Stimulated activated naive CD8-positive, alpha-beta T cell treated with anti-CD3 and anti-CD28 coated beads, Interleukin-15, Interleukin-2, amounts not matched to agents 100 U/mL and 50 U/mL, for 24 hours (primary cell): ENCODE measurements at regions not wholly inside any gene's neighbourhood (a gene's known extent, or its start where the extent isn't known, plus 50 kb on each side); places are given as distances from the start of the nearest gene placed in this dataset.

Experiments
- ATAC-seq: fragments of 150-1000 bp; cut with Tn5 transposase; one replicate; pipeline ENCODE4 v1.10.0; 2021
- DNase-seq: peaks from one replicate; pipeline ENCODE4 v3.0.0; 2021

DNA sequence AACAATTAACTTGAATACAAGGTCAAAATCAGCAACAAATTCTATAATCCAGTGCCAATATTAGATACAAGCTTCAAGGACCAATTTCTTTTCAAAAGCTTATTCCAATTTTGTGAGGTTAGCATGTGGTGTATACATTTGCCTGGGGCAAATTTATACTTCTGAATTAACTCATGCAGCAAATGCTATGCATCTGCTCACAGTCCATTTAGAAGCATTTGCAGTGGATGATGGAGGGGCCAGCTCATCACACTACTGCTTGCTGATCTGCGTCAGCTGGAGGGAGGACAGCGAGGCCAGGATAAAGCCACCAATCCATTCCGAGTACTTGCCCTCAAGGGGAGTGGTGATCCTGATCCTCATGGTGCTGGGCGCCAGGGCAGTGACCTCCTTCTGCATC, 474.3 kb upstream of the KIF2A start:
- DNase-seq = no peak
- no peak for ATAC-seq

DNA sequence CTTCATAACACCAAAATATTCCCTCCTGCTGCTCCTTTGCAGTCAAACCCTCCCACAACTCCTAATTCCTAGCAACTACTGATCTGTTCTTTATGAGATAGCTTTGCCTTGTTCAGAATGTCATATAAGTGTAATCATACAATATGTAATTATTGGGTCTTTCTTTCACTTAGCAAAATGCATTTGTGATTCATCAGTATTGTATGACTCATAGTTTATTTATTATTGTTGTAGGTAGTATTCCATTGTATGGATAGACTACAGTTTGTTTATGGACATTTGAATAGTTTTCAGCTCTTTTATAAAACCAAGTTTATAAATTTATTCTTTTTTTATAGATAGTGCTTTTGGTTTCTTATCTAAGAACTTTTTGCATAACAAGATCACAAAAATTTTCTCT, 468.2 kb upstream of the KIF2A start:
- DNase-seq (no peak), ATAC-seq (no peak)

DNA sequence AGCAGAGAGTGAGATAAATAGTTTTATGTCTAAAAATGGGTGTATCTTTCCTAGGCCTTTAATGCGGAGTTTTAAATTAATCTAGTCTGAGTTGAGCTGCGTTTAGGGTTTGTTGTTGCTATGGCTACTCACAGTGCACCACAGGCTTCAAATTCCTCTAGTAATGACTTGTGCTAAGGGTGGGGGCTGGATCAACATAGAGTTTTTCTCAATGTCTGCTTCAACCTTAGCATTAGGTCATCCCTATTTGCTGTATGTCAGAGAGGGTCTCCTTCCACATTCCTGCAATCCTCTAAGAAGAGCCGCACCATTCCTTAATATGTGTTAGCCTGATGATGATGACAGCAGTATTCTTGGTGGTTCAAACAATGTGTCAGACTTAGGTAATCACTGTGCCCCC, 465.6 kb upstream of the KIF2A start:
- ATAC-seq (no peak), DNase-seq (no peak)

DNA sequence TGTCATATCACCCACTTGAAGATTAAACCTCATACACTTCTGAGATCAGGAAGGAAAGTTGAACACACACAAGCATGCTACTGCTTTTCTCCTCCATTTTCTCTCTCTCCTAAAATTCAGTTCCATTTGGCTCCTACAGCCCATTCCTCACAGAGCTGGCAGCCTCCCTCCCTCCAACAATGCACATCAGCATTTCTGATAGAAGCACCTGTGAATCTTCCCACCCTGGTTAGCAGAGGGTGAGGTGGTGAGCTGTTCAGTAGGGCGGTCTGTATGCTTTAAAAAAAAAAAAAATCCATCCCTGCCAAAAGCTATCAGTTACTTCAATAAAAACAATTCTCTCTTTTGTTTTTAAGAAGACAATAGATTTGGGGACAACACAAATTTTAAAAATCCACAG, 463.2 kb upstream of the KIF2A start:
- no peak for ATAC-seq
- no peak for DNase-seq

DNA sequence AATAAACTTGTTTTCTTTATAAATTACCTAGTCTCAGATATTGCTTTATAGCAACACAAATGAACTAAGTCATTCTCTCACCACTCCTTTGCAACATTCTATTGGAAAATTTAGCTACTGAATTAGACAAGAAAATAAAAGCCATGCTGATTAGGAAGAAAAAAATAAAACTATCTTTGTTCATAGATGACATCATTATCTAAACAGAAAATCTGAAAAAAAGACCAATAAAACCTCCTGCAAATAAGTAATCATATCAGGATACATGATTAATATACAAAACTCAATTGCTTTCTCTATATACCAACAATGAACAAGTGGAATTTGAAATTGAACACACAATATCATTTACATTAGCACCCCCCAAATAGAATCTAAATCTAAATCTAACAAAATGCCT, 455.3 kb upstream of the KIF2A start:
- ATAC-seq (no peak), DNase-seq (no peak)

DNA sequence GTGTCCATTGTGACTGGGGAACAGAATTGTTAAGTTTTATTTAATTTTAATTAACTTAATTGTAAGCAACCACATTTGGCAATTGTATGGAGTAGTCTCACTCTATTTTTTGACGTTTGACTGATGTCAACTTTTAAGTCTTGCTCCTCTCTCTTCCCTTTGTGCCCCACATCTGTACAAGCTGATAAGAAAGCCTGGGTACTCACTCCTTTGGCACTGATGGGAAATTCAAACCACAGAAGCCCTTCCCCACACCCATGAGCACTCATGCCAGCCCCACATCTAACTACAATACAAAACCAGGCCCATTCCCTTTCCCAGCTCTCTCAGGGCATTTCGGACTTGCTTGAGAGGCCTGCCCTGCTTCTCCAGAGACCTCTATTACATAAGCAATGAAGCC, 451.5 kb upstream of the KIF2A start:
- no peak for ATAC-seq

DNA sequence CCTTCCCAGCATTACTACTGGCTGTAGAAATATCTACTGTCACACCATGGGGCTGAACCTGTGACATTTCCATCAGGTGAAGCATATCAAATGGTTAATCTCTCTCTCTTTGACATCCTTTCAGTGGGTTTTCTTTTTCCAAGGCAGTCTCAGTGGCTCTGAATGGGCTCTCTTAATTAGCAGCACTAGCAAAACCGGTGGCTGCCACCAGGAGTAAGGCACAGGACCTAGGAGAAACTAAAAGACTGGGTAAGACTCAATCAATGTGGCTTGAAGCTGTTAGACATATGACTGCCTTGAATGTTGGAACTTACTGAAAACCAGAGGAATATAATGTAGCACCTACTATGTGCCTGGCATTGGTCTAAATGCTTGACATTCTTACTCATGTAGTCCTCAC, 445.0 kb upstream of the KIF2A start:
- no peak for ATAC-seq
- no peak for DNase-seq

More for the DNA sequence above, 451.5 kb upstream of the KIF2A start:
- no peak for DNase-seq

DNA sequence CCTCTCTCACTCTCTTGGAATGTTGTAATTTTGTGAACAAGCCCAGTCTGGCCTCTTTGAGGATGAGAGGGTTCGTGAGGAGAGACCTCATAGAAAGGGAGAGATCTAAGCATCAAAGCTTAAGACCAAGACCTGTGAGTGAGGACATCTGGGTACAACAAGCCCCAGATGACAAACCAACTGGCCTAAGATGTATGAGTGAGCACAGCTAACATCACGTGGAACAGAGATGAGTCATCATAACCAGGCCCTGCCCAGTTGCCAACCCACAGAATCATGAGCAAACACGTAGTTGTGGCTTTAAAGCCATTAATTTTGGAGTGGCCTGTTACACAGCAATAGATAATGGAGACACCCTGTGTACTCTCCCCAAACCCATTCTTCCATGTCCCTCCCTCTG, 439.1 kb upstream of the KIF2A start:
- no peak for ATAC-seq

DNA sequence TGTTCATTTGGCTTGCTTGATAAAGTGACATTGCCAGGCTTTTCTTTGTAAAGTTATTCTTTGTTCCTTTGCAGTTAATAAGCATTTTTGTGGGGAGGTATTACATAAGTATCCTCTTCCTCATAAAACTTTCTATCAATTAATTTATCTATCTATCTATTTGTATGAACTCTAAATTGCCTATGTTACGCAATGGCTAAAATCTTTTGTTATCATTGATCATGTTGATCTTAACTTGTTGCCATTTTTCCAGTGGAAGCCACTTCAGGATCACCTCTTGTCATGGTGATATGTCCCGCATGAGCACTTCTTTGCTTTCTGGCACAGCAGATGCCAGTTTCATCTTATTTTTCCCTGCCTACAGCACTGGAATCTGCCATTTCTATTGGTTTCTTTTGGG, 436.7 kb upstream of the KIF2A start:
- DNase-seq (no peak), ATAC-seq (no peak)

More for the DNA sequence above, 439.1 kb upstream of the KIF2A start:
- DNase-seq = no peak

DNA sequence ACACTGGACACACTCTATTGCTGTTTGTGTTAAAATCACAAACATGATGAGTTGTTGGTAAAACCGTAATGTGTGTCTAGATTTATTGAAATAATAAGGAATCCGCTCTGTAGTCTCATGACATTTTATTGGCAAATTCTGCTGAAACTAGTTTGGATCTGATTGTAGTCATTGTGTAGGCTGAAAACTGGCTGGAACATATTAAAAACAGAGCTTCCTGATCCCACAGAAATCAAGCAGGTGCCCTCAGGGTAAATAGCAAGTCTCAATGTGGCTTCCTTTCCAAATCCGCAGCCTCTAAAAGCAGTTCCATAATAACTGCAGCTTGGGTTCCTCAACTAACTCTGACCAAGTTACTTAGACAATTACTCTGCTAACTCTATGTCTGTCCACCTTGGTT, 427.5 kb upstream of the KIF2A start:
- no peak for ATAC-seq
- DNase-seq = no peak

DNA sequence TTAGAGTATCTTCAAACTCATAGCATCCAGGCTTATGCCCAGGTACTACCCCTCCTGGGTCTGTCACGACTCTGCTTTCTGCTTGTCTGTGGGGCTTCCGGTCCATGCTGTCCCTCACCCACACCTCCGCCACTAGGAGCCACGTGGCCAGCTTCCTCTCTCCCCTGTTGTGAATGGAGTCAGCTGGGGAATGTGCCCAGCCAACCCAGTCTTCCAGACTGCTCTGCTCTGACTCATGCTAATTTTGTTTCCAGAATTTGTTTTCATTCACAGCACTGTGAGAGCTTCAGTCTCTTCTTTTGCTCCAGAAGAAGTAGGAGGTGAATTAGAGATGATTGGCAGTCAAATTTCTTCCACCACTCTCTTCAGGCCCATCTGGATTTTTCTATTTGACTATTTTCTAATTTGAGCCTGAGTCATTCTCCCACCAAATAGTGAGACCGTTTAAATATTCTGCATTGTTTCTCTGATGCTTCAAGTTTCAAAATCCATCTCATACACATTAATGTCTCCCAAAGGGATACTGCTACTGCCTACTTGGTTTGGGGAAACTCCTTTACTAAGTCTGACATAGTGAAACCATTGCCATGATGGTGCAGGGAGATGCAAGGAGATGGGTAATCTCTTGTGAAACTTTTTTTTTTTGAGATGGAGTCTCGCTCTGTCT, 424.1 kb upstream of the KIF2A start:
- ATAC-seq = no peak
- no peak for DNase-seq

DNA sequence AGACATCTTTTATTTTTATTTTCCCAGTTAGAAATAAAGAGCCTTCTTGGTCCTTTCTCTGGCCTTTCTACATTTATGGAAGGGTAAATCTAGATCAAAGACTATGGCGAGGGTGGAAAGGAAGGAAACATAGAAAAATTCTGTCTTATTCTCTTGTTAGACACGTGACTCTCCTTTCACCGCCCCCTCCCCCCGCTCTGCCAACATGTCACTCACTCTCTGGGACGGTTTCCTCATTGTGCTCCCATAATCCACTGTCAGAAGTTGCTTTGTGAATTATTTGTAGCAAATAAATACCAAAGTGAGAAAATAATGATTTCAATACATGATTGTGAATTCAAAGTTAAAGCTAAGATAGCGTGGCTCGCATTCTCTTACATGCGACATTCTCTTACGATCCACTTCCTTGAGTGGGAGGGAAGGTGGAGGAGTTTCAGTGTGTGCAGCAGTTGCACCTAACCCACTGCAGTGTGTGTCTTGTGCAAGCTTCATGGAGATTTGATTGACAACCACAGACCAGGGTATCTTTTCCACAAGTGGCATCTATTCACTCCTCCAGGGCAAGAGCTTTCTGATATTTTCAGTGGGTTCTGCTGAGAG, 423.0 kb upstream of the KIF2A start:
- ATAC-seq (no peak), DNase-seq (no peak)

DNA sequence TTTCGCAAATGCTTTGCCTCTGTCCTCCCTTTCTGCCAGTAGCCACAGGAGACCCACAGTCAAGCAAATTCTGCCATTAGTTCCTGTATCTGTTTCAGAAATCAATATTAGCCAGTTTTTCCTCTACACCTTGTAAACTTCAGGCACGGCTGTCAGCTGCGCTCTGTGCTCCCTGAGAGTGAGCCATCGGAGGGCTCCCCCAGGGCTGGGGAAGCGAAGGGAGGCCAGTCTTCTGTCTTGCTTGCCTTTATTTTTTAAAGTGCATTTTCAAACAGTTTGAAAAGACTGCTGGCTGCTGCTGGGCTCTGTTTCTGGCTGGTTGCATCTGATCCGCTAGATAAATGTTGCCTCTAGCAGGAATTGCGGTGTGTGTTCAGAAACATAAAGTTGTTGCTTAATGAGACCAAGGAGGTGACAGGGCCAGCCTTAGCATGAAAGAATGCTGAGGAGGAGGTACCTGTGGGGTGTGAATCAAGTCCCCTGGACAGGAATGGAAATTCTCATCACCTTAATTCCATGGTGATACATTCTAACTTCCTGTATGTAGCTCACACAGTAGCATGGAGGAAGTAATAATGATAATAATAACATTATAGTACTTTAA, 421.7 kb upstream of the KIF2A start:
- no peak for DNase-seq
- no peak for ATAC-seq

DNA sequence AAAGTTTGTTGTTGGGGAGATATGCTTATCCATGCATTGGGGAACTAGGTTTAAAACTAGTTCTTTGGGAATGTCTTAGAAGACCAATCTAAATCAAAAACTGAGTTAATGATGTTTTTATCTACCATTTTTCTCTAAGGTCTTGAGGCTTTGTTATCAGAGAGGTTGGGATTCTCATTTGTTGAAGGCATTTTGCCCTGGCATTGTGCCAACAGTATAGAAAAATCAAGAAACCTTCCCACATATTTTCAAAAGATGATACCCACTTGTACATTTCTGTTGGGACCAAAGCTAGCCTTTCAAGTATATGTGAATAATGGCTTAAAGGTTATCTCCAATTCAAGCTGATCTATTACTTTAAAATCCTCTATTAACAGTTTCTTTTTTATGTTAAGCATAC, 419.8 kb upstream of the KIF2A start:
- ATAC-seq (no peak), DNase-seq (no peak)

DNA sequence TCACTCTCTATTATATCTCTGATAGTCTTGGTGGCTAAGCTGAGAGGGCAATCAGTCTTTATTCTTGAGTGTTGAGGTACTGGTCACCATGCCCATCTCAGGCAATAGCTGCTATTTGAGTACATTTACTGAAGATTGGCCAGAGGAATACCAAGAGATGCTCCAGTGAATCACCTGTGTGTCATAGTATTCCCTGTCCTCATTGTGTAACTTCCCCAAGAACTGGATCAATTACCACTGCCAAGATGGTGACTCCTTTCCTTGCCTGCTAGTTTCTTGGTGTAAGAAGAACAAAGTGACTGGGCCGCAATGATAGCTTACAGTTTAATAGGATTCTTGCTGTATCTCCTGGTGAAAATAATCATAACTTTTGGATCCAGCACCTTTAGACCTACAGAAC, 418.7 kb upstream of the KIF2A start:
- ATAC-seq = no peak

DNA sequence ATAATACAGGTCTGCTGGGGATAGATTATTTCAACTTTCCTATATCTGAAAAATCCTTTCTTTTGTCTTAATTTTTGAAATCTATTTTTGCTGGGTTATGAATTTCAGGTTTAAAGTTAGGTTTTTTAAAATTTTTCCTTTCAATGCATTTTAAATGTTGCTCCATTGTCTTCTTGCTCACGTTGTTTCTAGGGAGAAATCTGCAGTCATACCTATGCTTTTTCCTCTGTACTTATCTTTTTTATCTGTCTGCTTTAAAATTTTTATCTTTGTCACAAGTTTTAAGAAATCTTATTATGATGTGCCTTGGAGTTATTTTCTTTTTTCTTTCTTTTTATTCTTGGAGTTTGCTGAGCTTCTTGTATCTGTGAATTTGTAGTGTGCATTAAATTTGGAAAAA, 412.0 kb upstream of the KIF2A start:
- no peak for ATAC-seq

More for the DNA sequence above, 418.7 kb upstream of the KIF2A start:
- DNase-seq = no peak

DNA sequence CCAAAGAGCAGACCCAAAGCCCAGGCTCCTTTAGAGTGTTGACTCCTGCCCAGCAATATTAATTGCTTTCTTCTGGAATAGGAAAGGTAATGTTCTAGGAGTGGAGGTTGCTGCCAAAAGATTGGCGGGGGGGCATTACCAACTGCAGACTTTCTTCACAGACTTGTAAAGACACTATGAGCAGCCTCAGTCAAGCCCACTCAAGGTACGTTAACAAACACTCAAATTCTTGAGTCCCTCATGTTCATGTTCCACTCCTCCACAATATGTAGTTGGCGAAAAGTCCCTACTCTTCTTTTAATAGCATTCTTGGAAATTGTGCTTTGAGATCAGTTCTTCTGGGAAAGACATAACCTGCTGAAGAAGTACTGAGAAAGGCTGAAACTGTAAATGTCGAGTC, 409.2 kb upstream of the KIF2A start:
- DNase-seq = no peak
- no peak for ATAC-seq

More for the DNA sequence above, 412.0 kb upstream of the KIF2A start:
- DNase-seq = no peak

DNA sequence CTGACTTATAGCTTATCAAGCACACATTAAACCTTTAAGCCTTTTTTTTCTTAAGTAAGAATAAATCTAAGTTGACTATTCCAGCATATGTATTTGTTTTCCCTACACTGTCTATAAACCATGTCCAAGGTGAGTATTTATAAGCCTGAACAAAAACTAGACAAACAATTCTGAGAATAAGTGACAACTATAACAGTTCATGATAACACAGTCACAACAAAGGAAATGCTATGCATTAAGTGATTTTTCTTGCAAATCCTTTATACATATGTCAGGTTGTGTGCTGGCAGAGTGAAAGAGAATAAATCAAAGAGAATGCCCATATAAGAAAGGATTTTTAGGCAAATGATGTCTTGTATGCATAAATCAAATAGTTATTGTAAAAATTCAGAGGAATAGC, 408.8 kb upstream of the KIF2A start:
- no peak for ATAC-seq

DNA sequence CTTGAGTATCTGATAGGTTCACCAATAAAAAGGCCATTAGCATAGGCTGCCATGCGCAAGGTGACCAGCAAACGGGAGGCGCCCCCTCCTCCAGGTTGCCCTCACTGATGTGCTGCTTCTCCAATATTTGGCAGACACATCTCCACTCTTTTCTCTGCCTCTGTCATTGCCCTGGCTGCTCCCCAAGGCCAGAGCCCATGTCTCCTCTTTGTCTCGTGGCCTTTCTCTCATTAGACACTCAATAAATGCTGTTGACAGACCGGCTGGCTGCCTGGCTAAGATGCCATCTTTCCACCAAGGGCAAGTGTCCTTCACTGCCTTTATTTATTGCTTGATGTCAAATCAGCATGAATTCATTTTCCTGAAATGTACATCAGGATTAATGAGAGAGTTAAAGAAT, 404.0 kb upstream of the KIF2A start:
- no peak for ATAC-seq
- no peak for DNase-seq

More for the DNA sequence above, 408.8 kb upstream of the KIF2A start:
- no peak for DNase-seq

DNA sequence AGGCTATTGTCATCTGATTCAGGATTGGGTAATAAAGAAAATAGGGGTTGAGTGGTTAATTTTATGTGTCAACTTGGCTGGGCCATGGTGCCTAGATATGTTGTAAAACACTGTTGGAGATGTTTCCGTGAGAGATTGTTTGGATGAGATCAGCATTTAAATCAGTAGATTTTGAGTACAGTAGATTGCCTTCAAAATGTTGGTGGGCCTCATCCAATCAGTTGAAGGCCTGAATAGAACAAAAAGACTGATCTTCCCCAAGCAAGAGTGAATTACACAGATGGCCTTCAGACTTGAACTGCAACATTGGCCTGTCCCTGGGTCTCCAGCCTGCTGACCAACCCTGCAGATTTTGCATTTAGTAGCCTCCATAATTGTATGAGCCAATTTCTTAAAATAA, 401.3 kb upstream of the KIF2A start:
- no peak for DNase-seq
- ATAC-seq = no peak

DNA sequence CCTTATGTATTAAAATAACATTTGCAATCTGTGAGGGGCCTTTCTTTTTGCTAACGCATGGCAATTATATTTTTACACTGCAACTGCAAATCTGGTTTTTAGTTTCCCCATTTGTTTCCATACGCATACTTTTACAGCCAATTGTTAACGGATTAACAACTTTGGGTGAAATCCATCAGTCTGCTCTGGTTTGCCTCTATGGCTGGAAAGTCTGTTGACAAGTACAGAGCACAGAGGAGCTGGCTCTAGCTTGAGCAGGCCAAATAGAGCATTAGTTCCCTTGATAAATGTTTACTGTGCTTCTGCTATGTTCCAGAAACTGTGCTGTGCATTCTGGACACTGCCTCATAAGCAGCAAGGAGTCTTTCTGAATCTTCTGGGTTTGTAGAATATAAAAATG, 400.4 kb upstream of the KIF2A start:
- ATAC-seq = no peak

DNA sequence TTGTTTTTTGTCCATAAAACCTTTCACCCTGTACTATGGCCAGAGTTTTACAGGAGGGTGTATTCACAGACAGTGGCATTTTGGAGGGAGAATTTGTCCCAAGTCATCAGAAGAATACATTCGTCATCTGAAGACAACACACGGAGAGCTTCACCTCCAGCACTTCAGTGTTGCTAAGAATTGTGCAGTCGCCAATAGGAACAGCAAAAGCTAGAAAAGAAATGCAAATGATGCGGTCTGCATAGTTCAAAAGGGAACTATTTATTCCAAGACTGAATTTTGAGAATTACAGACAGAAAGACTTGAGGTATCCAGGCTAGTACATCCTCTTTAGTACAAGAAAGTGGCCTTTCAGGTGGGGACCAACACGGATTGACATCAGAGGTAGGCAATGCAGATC, 399.2 kb upstream of the KIF2A start:
- DNase-seq (no peak), ATAC-seq (no peak)

More for the DNA sequence above, 400.4 kb upstream of the KIF2A start:
- no peak for DNase-seq

DNA sequence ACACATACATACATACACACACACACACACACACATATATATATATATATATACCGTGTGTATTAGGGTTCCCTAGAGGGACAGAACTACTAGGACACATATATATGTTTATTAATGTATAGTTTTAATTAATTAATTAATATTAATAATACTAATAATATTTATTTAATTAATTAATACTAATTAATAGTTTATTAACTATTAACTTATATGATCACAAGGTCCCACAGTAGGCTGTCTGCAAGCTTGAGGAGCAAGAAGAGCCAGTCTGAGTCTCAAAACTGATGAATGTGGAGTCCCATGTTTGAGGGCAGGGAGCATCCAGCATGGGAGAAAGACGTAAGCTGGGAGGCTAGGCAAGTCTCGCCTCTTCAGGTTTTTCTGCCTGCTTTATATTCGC, 398.0 kb upstream of the KIF2A start:
- DNase-seq = no peak
- ATAC-seq = no peak

DNA sequence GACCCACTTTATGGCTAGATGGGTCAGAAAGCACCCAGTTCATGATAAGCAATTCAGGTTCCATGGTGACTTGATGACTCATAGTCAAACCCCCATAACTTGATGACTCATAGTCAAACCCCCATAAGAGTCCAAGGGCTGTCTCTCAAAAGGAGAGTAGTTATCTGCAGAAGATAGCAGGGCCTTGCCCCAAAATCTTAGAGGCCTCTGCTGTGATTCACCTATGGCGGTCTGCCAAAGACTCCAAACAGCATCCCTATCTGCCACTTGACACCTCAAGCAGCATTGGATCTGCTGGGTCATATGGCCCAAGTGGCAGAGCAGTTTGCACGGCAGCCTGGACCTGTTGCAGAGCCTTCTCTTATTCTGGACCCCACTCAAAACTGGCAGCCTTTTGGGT, 395.2 kb upstream of the KIF2A start:
- DNase-seq (no peak), ATAC-seq (no peak)
